Osteocyte (in vitro differentiated cells): ENCODE measurements at regions not wholly inside any gene's neighbourhood (a gene's known extent, or its start where the extent isn't known, plus 50 kb on each side); places are given as distances from the start of the nearest gene placed in this dataset.

Source experiments
- DNase-seq: peaks from one replicate; pipeline ENCODE4 v3.0.0; 2021; ENCODE audit warnings: mixed read lengths; ENCODE audit not compliant: unreplicated experiment; ENCODE audit errors: extremely low spot score
- H3K27ac Mint-ChIP-seq: one replicate; pipeline ENCODE4 v1.8.0; 2021; ENCODE audit warnings: mild to moderate bottlenecking, mixed read lengths; ENCODE audit not compliant: unreplicated experiment
- H3K27me3 Mint-ChIP-seq: one replicate; pipeline ENCODE4 v1.8.0; 2021; ENCODE audit warnings: mixed read lengths; ENCODE audit not compliant: unreplicated experiment
- H3K36me3 Mint-ChIP-seq: one replicate; pipeline ENCODE4 v1.8.0; 2021; ENCODE audit warnings: mixed read lengths; ENCODE audit not compliant: unreplicated experiment
- H3K4me1 Mint-ChIP-seq: one replicate; pipeline ENCODE4 v1.8.0; 2021; ENCODE audit warnings: mixed read lengths; ENCODE audit not compliant: unreplicated experiment
- H3K4me3 Mint-ChIP-seq: one replicate; pipeline ENCODE4 v1.8.0; 2021; ENCODE audit warnings: mild to moderate bottlenecking, moderate library complexity, mixed read lengths; ENCODE audit not compliant: unreplicated experiment
- H3K9me3 Mint-ChIP-seq: one replicate; pipeline ENCODE4 v1.8.0; 2021; ENCODE audit warnings: mixed read lengths; ENCODE audit not compliant: unreplicated experiment
- CTCF ChIP-seq: fragments of 200-600 bp; sonication (generic); IDR thresholded peaks from 2 replicates; pipeline ENCODE4 v1.5.0; 2021; ENCODE audit warnings: antibody characterized with exemption, mild to moderate bottlenecking, moderate library complexity

- DNase-seq: no peak
- H3K27ac Mint-ChIP-seq: no peak overlapping the region
Measured at GRCh38 chr4:122536001-122536400, 79.5 kb upstream of the IL2 start.

DNA sequence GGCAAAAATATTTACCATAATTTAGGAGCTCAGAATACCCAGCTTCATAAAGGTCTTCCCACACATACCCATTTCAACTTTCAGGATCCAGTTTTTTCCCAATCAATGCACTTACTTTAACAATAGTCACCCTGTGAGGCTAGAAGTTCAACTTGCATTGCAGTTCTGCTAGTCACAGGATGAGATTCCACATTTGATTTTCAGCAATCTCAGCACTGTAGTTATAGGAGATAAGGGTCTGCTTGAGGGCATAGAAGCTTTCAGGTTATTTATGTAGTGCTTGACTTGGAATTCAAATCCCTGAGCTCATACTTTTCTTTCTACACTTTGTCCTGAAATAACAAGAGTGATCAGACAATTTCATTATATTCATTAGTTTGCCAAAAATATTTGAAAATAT lies 78.3 kb upstream of the IL2 start:
- peaks cover 18% of the 10 kb centered on the region for H3K27me3 Mint-ChIP-seq
- no peak for TF ChIP-seq CTCF
- no peak overlapping the region for H3K27ac Mint-ChIP-seq
- no peak for DNase-seq
- no peaks in the 10 kb centered on the region for H3K4me1 Mint-ChIP-seq
- H3K4me3 Mint-ChIP-seq: no peak overlapping the region
- no peaks in the 10 kb centered on the region for H3K36me3 Mint-ChIP-seq
- no peaks in the 10 kb centered on the region for H3K9me3 Mint-ChIP-seq

More at GRCh38 chr4:122536001-122536400, 79.5 kb upstream of the IL2 start:
- no peak for TF ChIP-seq CTCF
- H3K4me1 Mint-ChIP-seq: no peaks in the 10 kb centered on the region
- H3K27me3 Mint-ChIP-seq: peaks cover 14% of the 10 kb centered on the region
- no peak overlapping the region for H3K4me3 Mint-ChIP-seq
- no peaks in the 10 kb centered on the region for H3K36me3 Mint-ChIP-seq
- H3K9me3 Mint-ChIP-seq: no peaks in the 10 kb centered on the region

DNA sequence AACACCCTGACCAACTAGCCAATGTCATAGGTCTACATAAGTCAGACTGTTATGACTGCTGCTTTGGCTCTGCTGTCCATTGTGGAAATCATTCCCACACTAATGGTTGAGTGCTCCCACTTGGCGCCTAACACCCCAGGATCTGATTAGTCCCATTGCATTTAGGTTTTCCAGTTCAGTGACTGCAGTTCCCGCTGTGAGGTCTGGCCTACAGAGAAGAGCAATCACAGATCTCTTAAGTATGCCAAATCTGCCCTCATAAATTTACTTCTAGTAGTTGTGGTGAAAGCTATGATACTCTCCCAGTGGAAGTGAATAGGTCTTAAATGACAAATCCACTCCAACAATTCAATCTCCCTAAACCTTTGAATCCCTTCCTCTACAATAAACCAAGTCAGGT lies 77.3 kb upstream of the IL2 start:
- TF ChIP-seq CTCF: no peak
- Mint-ChIP-seq H3K4me3 (no peak overlapping the region), H3K9me3 (no peaks in the 10 kb centered on the region), H3K27me3 (peaks cover 21% of the 10 kb centered on the region), H3K4me1 (no peaks in the 10 kb centered on the region), H3K36me3 (no peaks in the 10 kb centered on the region), H3K27ac (no peak overlapping the region)
- no peak for DNase-seq

GRCh38 chr4:122532766-122533165 lies 76.2 kb upstream of the IL2 start:
- no peaks in the 10 kb centered on the region for H3K9me3 Mint-ChIP-seq
- H3K27ac Mint-ChIP-seq: no peak overlapping the region
- DNase-seq: no peak
- no peaks in the 10 kb centered on the region for H3K4me1 Mint-ChIP-seq
- H3K27me3 Mint-ChIP-seq: peaks cover 17% of the 10 kb centered on the region
- H3K36me3 Mint-ChIP-seq: no peaks in the 10 kb centered on the region
- no peak overlapping the region for H3K4me3 Mint-ChIP-seq
- TF ChIP-seq CTCF: no peak

DNA sequence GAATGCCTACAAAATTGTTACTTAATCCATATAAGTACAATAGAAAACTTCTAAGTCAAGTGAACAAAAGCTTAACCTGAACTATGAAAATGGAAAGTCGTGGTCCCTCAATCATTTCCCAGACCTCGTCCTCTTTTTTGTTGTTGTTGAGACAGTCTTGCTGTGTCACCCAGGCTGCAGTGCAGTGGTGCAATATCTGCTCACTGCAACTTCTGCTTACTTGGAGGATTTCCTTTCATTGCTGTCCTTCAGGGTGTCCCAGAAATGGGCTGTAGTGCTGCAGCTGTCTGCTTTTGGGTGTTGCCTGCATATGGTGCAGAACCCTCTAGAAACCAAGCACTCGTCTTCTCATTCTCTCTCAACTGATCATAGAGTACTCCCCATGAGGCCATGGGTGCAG lies 75.0 kb upstream of the IL2 start:
- Mint-ChIP-seq H3K36me3 (no peaks in the 10 kb centered on the region), H3K27ac (no peak overlapping the region), H3K27me3 (peaks cover 15% of the 10 kb centered on the region), H3K4me3 (no peak overlapping the region), H3K9me3 (no peaks in the 10 kb centered on the region), H3K4me1 (no peaks in the 10 kb centered on the region)
- no peak for TF ChIP-seq CTCF
- DNase-seq: no peak
